ENCODE measurements at regions not wholly inside any gene's neighbourhood (a gene's known extent, or its start where the extent isn't known, plus 50 kb on each side); places are given as distances from the start of the nearest gene placed in this dataset.

DNA sequence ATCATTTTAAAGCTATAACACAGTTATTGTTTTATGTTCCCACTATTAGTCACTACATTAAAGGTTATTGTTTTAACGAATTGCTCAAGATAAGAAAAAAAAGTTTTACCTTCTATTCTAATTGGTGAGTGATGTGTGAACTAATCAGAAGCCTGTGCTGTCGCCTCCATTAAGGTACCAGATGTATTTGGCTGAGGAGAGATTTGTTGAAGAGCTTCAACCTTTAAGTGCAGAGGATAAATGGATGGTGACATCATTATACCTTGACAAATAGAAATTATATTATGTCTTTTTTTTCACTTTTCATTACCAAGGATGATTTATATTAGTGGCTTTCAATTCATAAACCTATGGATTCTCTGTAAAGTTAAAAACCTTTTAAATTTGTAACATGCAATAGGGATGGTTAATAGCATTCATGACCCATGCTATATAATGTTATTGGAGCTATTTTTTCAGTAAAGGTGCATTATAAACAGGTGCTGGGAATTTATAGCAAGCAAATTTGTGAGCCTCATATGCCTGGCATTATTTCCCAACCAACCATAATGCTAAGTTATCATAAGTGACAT is 97.0 kb upstream of the NPVF start:
- no peak for DNase-seq (ENCODE audit: low read depth)
- Histone ChIP-seq H2AFZ (ENCODE audit: low read depth, low read length) (no peak overlapping the region), H3K4me1 (ENCODE audit: insufficient read depth, low read length) (no peaks in the 10 kb centered on the region), H3K79me2 (ENCODE audit: insufficient read depth, low read length) (no peaks in the 10 kb centered on the region), H3K4me3 (ENCODE audit: insufficient read depth, low read depth, low read length) (no peak overlapping the region), H3K9me3 (ENCODE audit: insufficient read depth, low read depth, low read length) (no peaks in the 10 kb centered on the region), H4K20me1 (ENCODE audit: insufficient read depth, low read length) (no peaks in the 10 kb centered on the region), H3K36me3 (ENCODE audit: insufficient read depth, low read length) (no peaks in the 10 kb centered on the region), H3K9ac (ENCODE audit: low read length) (no peak overlapping the region), H3K27ac (ENCODE audit: low read depth, low read length) (no peak overlapping the region), H3K4me2 (ENCODE audit: low read length) (no peak overlapping the region), H3K27me3 (ENCODE audit: insufficient read depth, low read length) (no peaks in the 10 kb centered on the region)
- Mint-ChIP-seq H3K27ac (ENCODE audit: unreplicated experiment) (no peak overlapping the region), H3K27me3 (ENCODE audit: low read depth, unreplicated experiment) (peaks cover 14% of the 10 kb centered on the region), H3K36me3 (ENCODE audit: low read depth, unreplicated experiment) (no peaks in the 10 kb centered on the region), H3K9me3 (ENCODE audit: unreplicated experiment) (no peaks in the 10 kb centered on the region), H3K4me1 (ENCODE audit: low read depth, unreplicated experiment) (no peaks in the 10 kb centered on the region), H3K4me3 (ENCODE audit: unreplicated experiment) (no peak overlapping the region)
- TF ChIP-seq EZH2 (IDR thresholded peaks at IDR 0.05; ENCODE audit: insufficient read depth, low read length): no peak
- TF ChIP-seq, protein P1, sequence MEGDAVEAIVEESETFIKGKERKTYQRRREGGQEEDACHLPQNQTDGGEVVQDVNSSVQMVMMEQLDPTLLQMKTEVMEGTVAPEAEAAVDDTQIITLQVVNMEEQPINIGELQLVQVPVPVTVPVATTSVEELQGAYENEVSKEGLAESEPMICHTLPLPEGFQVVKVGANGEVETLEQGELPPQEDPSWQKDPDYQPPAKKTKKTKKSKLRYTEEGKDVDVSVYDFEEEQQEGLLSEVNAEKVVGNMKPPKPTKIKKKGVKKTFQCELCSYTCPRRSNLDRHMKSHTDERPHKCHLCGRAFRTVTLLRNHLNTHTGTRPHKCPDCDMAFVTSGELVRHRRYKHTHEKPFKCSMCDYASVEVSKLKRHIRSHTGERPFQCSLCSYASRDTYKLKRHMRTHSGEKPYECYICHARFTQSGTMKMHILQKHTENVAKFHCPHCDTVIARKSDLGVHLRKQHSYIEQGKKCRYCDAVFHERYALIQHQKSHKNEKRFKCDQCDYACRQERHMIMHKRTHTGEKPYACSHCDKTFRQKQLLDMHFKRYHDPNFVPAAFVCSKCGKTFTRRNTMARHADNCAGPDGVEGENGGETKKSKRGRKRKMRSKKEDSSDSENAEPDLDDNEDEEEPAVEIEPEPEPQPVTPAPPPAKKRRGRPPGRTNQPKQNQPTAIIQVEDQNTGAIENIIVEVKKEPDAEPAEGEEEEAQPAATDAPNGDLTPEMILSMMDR (IDR thresholded peaks at IDR 0.05; ENCODE audit: insufficient read depth, low read depth, low read length): no peak
- FAIRE-seq: no peak

GRCh38 chr7:25326501-25327156 is 98.3 kb upstream of the NPVF start:
- Mint-ChIP-seq H3K4me3 (ENCODE audit: unreplicated experiment) (no peak overlapping the region), H3K36me3 (ENCODE audit: low read depth, unreplicated experiment) (no peaks in the 10 kb centered on the region), H3K9me3 (ENCODE audit: unreplicated experiment) (no peaks in the 10 kb centered on the region), H3K4me1 (ENCODE audit: low read depth, unreplicated experiment) (no peaks in the 10 kb centered on the region), H3K27ac (ENCODE audit: unreplicated experiment) (no peak overlapping the region), H3K27me3 (ENCODE audit: low read depth, unreplicated experiment) (peaks cover 16% of the 10 kb centered on the region)
- FAIRE-seq: no peak
- no peak overlapping the region for H3K27ac ChIP-seq (ENCODE audit: low read depth, low read length)
- no peak overlapping the region for H2AFZ ChIP-seq (ENCODE audit: low read depth, low read length)
- H3K79me2 ChIP-seq (ENCODE audit: insufficient read depth, low read length): no peaks in the 10 kb centered on the region
- no peaks in the 10 kb centered on the region for H4K20me1 ChIP-seq (ENCODE audit: insufficient read depth, low read length)
- no peak for DNase-seq (ENCODE audit: low read depth)
- H3K4me1 ChIP-seq (ENCODE audit: insufficient read depth, low read length): no peaks in the 10 kb centered on the region
- no peaks in the 10 kb centered on the region for H3K36me3 ChIP-seq (ENCODE audit: insufficient read depth, low read length)
- H3K9ac ChIP-seq (ENCODE audit: low read length): no peak overlapping the region
- no peak overlapping the region for H3K4me2 ChIP-seq (ENCODE audit: low read length)
- TF ChIP-seq, protein P1 (IDR thresholded peaks at IDR 0.05; ENCODE audit: insufficient read depth, low read depth, low read length): no peak
- no peak for TF ChIP-seq EZH2 (IDR thresholded peaks at IDR 0.05; ENCODE audit: insufficient read depth, low read length)
- H3K9me3 ChIP-seq (ENCODE audit: insufficient read depth, low read depth, low read length): no peaks in the 10 kb centered on the region
- H3K27me3 ChIP-seq (ENCODE audit: insufficient read depth, low read length): no peaks in the 10 kb centered on the region
- no peak overlapping the region for H3K4me3 ChIP-seq (ENCODE audit: insufficient read depth, low read depth, low read length)

- Histone ChIP-seq H4K20me1 (ENCODE audit: insufficient read depth, low read length) (no peaks in the 10 kb centered on the region), H3K4me1 (ENCODE audit: insufficient read depth, low read length) (no peaks in the 10 kb centered on the region), H3K27me3 (ENCODE audit: insufficient read depth, low read length) (no peaks in the 10 kb centered on the region), H3K27ac (ENCODE audit: low read depth, low read length) (no peak overlapping the region), H3K9me3 (ENCODE audit: insufficient read depth, low read depth, low read length) (no peaks in the 10 kb centered on the region), H3K9ac (ENCODE audit: low read length) (no peak overlapping the region), H2AFZ (ENCODE audit: low read depth, low read length) (no peak overlapping the region), H3K79me2 (ENCODE audit: insufficient read depth, low read length) (no peaks in the 10 kb centered on the region), H3K4me2 (ENCODE audit: low read length) (no peak overlapping the region), H3K4me3 (ENCODE audit: insufficient read depth, low read depth, low read length) (no peak overlapping the region), H3K36me3 (ENCODE audit: insufficient read depth, low read length) (no peaks in the 10 kb centered on the region)
- H3K9me3 Mint-ChIP-seq (ENCODE audit: unreplicated experiment): no peaks in the 10 kb centered on the region
- H3K27me3 Mint-ChIP-seq (ENCODE audit: low read depth, unreplicated experiment): peaks cover 8% of the 10 kb centered on the region
- no peaks in the 10 kb centered on the region for H3K36me3 Mint-ChIP-seq (ENCODE audit: low read depth, unreplicated experiment)
- DNase-seq (ENCODE audit: low read depth): no peak
- H3K4me3 Mint-ChIP-seq (ENCODE audit: unreplicated experiment): no peak overlapping the region
- no peak for TF ChIP-seq EZH2 (IDR thresholded peaks at IDR 0.05; ENCODE audit: insufficient read depth, low read length)
- TF ChIP-seq, protein P1 (IDR thresholded peaks at IDR 0.05; ENCODE audit: insufficient read depth, low read depth, low read length): no peak
- no peak for FAIRE-seq
- peak overlapping the region; percentile 37 for H3K27ac Mint-ChIP-seq (ENCODE audit: unreplicated experiment)
- H3K4me1 Mint-ChIP-seq (ENCODE audit: low read depth, unreplicated experiment): no peaks in the 10 kb centered on the region
Observed at GRCh38 chr7:25329815-25330214, 101.5 kb upstream of the NPVF start.

Measured in astrocyte (in vitro differentiated cells and primary cell).